IMR-90 (cell line): ENCODE measurements at regions not wholly inside any gene's neighbourhood (a gene's known extent, or its start where the extent isn't known, plus 50 kb on each side); places are given as distances from the start of the nearest gene placed in this dataset.

Experiments used
- ATAC-seq: fragments of 200-7000 bp; cut with Tn5 transposase; 2 replicates; pipeline ENCODE4 v1.9.1; 2020; ENCODE audit warnings: low read depth, mild to moderate bottlenecking, moderate library complexity
- BruUV-seq: library from RNA; stranded (reverse); fragments of 400-500 nt; replicated peaks from 2 replicates; lab custom pipeline; 2021; lab: Mats Ljungman, UMichigan
- CTCF ChIA-PET: fragments of 300-600 bp; formaldehyde crosslinking; extraction: SDS; loops from one replicate; lab custom pipeline; 2021; ENCODE audit warnings: antibody characterized with exemption; lab: Yijun Ruan, JAX
- POLR2A ChIA-PET: fragments of 300-600 bp; sonication (Branson Sonifier 250); formaldehyde crosslinking; loops from one replicate; lab custom pipeline; 2022; ENCODE audit warnings: antibody characterized with exemption; ENCODE audit not compliant: unreplicated experiment; lab: Charles Lee
- DNase-seq: peaks from one replicate; pipeline ENCODE4 v3.0.0; 2013
- H2AFZ ChIP-seq: replicated peaks from 2 replicates; pipeline ENCODE3; 2013; ENCODE audit warnings: low read length, mild to moderate bottlenecking; ENCODE audit not compliant: poor library complexity
- H2AK5ac ChIP-seq: 2 replicates; pipeline ENCODE4 v1.6.1; 2013; ENCODE audit warnings: low read depth, low read length, inconsistent platforms
- H2AK9ac ChIP-seq: replicated peaks from 2 replicates; pipeline ENCODE3; 2013; ENCODE audit warnings: mild to moderate bottlenecking, low read depth, low read length, moderate library complexity; ENCODE audit not compliant: poor library complexity
- H2BK120ac ChIP-seq: 2 replicates; pipeline ENCODE4 v1.6.1; 2013; ENCODE audit warnings: low read depth, low read length, inconsistent platforms
- H2BK15ac ChIP-seq: 3 replicates; pipeline ENCODE4 v1.6.1; 2013; ENCODE audit warnings: low read depth, low read length, inconsistent platforms
- H2BK20ac ChIP-seq: 2 replicates; pipeline ENCODE4 v1.6.1; 2013; ENCODE audit warnings: low read depth, mild to moderate bottlenecking, inconsistent platforms, low read length, moderate library complexity
- H2BK5ac ChIP-seq: 2 replicates; pipeline ENCODE4 v1.6.1; 2013; ENCODE audit warnings: mild to moderate bottlenecking, low read depth, low read length, inconsistent platforms; ENCODE audit not compliant: poor library complexity, severe bottlenecking
- H3K14ac ChIP-seq: replicated peaks from 2 replicates; pipeline ENCODE4 v1.6.1; 2013; ENCODE audit warnings: low read depth, low read length, inconsistent platforms
- H3K18ac ChIP-seq: 2 replicates; pipeline ENCODE4 v1.6.1; 2013; ENCODE audit warnings: low read depth, low read length, control low read depth
- H3K23ac ChIP-seq: 2 replicates; pipeline ENCODE4 v1.6.1; 2013; ENCODE audit warnings: low read depth, low read length, inconsistent platforms
- H3K27ac ChIP-seq: 2 replicates; pipeline ENCODE4 v1.5.1; 2013; ENCODE audit warnings: mild to moderate bottlenecking, control low read depth, low read length; ENCODE audit not compliant: insufficient read depth
- H3K27me3 ChIP-seq: 2 replicates; pipeline ENCODE4 v1.6.1; 2013; ENCODE audit warnings: low read length; ENCODE audit not compliant: control insufficient read depth, insufficient read depth
- H3K36me3 ChIP-seq: 2 replicates; pipeline ENCODE4 v1.6.1; 2013; ENCODE audit warnings: low read length, mixed read lengths; ENCODE audit not compliant: control insufficient read depth, insufficient read depth
- H3K4ac ChIP-seq: 2 replicates; pipeline ENCODE4 v1.6.1; 2013; ENCODE audit warnings: low read depth, low read length, inconsistent platforms
- H3K4me1 ChIP-seq: 2 replicates; pipeline ENCODE4 v1.6.1; 2013; ENCODE audit warnings: low read length, mixed read lengths; ENCODE audit not compliant: control insufficient read depth, insufficient read depth
- H3K4me2 ChIP-seq: 2 replicates; pipeline ENCODE4 v1.6.1; 2013; ENCODE audit warnings: low read depth, mild to moderate bottlenecking, control low read depth, low read length, moderate library complexity
- H3K4me3 ChIP-seq: 2 replicates; pipeline ENCODE4 v1.5.1; 2013; ENCODE audit warnings: low read depth, mild to moderate bottlenecking, control low read depth, low read length, moderate library complexity; ENCODE audit not compliant: insufficient read depth
- H3K56ac ChIP-seq: 2 replicates; pipeline ENCODE4 v1.6.1; 2013; ENCODE audit warnings: low read length, inconsistent platforms; ENCODE audit not compliant: insufficient read depth; ENCODE audit errors: extremely low read depth
- H3K79me1 ChIP-seq, 2 experiments: 2 replicates each; pipeline ENCODE4 v1.6.1; 2013; ENCODE audit warnings: low read length in 2 of 2, inconsistent platforms in 1 of 2, low read depth in 1 of 2
- H3K9ac ChIP-seq: 2 replicates; pipeline ENCODE4 v1.6.1; 2013; ENCODE audit warnings: low read depth, low read length, control low read depth
- H3K9me1 ChIP-seq: 2 replicates; pipeline ENCODE4 v1.6.1; 2013; ENCODE audit warnings: low read length, inconsistent platforms; ENCODE audit not compliant: insufficient read depth
- H3K9me3 ChIP-seq: 2 replicates; pipeline ENCODE4 v1.6.1; 2013; ENCODE audit warnings: low read length; ENCODE audit not compliant: control insufficient read depth, insufficient read depth
- H4K20me1 ChIP-seq: 2 replicates; pipeline ENCODE4 v1.6.1; 2013; ENCODE audit warnings: low read length, inconsistent platforms; ENCODE audit not compliant: insufficient read depth
- H4K5ac ChIP-seq: 2 replicates; pipeline ENCODE4 v1.6.1; 2013; ENCODE audit warnings: mild to moderate bottlenecking, low read depth, low read length, control low read depth
- H4K8ac ChIP-seq, 2 experiments: 2 replicates each; pipeline ENCODE4 v1.6.1; 2013; ENCODE audit warnings: low read depth in 2 of 2, low read length in 2 of 2, control low read depth in 1 of 2, inconsistent platforms in 1 of 2
- H4K91ac ChIP-seq: 2 replicates; pipeline ENCODE4 v1.6.1; 2013; ENCODE audit warnings: low read depth, low read length, inconsistent platforms; ENCODE audit not compliant: insufficient read depth
- CEBPB ChIP-seq: IDR thresholded peaks from 2 replicates; pipeline ENCODE4 v1.6.1; 2012; ENCODE audit warnings: low read depth, low read length, improper control_type of control experiment
- WGBS, 2 experiments: methylation state at CpG; one replicate each; pipeline versions ENCODE4 v1.1.5 to v1.1.7; 2013; ENCODE audit warnings: missing lambda C conversion rate in 2 of 2; ENCODE audit not compliant: insufficient read length in 1 of 2; ENCODE audit errors: extremely low coverage in 2 of 2; 5-methylcytosine and 5-hydroxymethylcytosine counted together
- dilution Hi-C: fragments of 300-500 bp; cut with HindIII; formaldehyde crosslinking; loops from one replicate; pipeline ENCODE4 v1.14.3; 2018; ENCODE audit warnings: low sequenced_read_pairs; ENCODE audit not compliant: unreplicated experiment
- in situ Hi-C: fragments of 300-500 bp; cut with MboI; formaldehyde crosslinking; loops from 3 replicates; pipeline ENCODE4 v1.14.3; 2019; ENCODE audit warnings: low sequenced_read_pairs, inconsistent platforms, mixed read lengths
- intact Hi-C: fragments of 100-400 bp; cut with micrococcal nuclease; formaldehyde crosslinking; loops from 2 replicates; pipeline ENCODE4 v1.10.0; 2022
- TF ChIP-seq, protein P1 (sequence below): fragments of 150-350 bp; IDR thresholded peaks from 2 replicates; pipeline ENCODE4 v1.6.1; 2017; ENCODE audit warnings: mild to moderate bottlenecking, antibody characterized with exemption, low read length, low read depth

DNA sequence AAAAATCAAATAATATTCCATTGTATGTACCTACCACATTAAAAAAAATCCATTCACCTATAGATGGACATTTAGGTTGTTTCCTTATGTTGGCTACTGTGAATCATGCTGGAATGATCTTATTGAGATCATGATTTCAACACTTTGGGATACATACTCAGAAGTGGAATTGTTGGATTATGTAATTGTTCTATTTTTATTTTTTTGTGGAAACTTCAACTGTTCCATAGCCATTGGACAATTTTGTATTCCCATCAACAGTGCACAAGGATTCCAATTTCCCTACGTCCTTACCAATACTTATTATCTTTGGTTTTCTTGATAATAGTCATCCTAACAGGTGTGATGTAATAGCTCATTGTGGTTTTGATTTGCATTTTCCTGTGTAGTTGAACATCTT lies 834.0 kb downstream of the MAFB start:
- ATAC-seq (no peak), DNase-seq (no peak)
- Histone ChIP-seq H4K91ac (no peak overlapping the region), H3K27me3 (no peaks in the 10 kb centered on the region), H3K18ac (no peak overlapping the region), H3K9me1 (peaks cover 10% of the 10 kb centered on the region), H4K5ac (no peak overlapping the region; the same call in 1 of the 2 replicates), H4K8ac (no peak overlapping the region), H3K9ac (no peak overlapping the region), H3K79me1 (no peaks in the 10 kb centered on the region), H3K56ac (no peak overlapping the region), H2BK120ac (no peak overlapping the region), H3K4me2 (no peak overlapping the region), H3K23ac (no peak overlapping the region), H4K20me1 (no peaks in the 10 kb centered on the region), H2AK9ac (no peak overlapping the region), H3K4me3 (no peak overlapping the region), H3K36me3 (no peaks in the 10 kb centered on the region), H3K14ac (no peak overlapping the region), H2BK5ac (peak overlapping the region; percentile 13), H3K4me1 (peaks cover 33% of the 10 kb centered on the region), H2BK20ac (no peak overlapping the region), H2AFZ (no peak overlapping the region), H2BK15ac (no peak overlapping the region), H3K9me3 (no peaks in the 10 kb centered on the region), H3K4ac (no peak overlapping the region), H2AK5ac (no peak overlapping the region), H3K27ac (no peak overlapping the region)
- intact Hi-C loops (no loop called here), dilution Hi-C loops (no loop called here), in situ Hi-C loops (loop anchor here (25.0 kb wide), 1 partner anchor 1107 kb away; no protein-coding TSS in a partner anchor)
- ChIA-PET POLR2A (no interaction called here), CTCF (interaction anchor here (0.5 to 0.8 kb wide), 2 partner anchors 23 to 28 kb away, joined by 3 to 4 read pairs; no protein-coding TSS in a partner anchor)
- WGBS, 2 experiments, result no CpG with 5 or more reads among the region's 1 CpG
- no TSS peak for BruUV-seq
- TF ChIP-seq, protein P1, sequence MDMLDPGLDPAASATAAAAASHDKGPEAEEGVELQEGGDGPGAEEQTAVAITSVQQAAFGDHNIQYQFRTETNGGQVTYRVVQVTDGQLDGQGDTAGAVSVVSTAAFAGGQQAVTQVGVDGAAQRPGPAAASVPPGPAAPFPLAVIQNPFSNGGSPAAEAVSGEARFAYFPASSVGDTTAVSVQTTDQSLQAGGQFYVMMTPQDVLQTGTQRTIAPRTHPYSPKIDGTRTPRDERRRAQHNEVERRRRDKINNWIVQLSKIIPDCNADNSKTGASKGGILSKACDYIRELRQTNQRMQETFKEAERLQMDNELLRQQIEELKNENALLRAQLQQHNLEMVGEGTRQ, result no peak
- TF ChIP-seq CEBPB, result peak; percentile 23; the same call in 1 of the 2 replicates
